ENCODE measurements at regions not wholly inside any gene's neighbourhood (a gene's known extent, or its start where the extent isn't known, plus 50 kb on each side); places are given as distances from the start of the nearest gene placed in this dataset.

DNA sequence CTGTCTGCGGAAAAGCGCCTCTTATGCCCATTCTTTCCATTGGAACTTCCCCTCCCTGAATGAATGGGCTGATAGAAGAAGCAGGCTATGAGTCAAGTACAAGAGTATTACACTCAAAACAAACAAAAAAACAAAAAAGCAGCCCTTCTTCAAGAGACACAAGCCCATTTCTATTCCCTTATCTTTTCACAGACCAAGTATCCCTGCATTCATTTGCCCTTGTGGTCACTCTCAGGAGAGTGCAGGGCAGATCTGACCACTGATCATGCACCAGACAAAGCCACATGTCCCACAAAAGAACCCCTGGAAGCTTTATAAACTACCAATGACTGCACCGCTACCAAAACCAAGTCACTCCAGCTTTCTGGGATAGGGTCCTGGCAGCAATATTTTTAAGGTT lies 262.5 kb upstream of the TAS2R1 start:
- H3K4me3 ChIP-seq (ENCODE audit: low read depth, low read length), result no peak overlapping the region
- no peak for DNase-seq (ENCODE audit: low read depth)
- TF ChIP-seq, protein P1, sequence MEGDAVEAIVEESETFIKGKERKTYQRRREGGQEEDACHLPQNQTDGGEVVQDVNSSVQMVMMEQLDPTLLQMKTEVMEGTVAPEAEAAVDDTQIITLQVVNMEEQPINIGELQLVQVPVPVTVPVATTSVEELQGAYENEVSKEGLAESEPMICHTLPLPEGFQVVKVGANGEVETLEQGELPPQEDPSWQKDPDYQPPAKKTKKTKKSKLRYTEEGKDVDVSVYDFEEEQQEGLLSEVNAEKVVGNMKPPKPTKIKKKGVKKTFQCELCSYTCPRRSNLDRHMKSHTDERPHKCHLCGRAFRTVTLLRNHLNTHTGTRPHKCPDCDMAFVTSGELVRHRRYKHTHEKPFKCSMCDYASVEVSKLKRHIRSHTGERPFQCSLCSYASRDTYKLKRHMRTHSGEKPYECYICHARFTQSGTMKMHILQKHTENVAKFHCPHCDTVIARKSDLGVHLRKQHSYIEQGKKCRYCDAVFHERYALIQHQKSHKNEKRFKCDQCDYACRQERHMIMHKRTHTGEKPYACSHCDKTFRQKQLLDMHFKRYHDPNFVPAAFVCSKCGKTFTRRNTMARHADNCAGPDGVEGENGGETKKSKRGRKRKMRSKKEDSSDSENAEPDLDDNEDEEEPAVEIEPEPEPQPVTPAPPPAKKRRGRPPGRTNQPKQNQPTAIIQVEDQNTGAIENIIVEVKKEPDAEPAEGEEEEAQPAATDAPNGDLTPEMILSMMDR (IDR thresholded peaks at IDR 0.05; ENCODE audit: insufficient read depth, low read depth, low read length), result no peak

- TF ChIP-seq, protein P1 (IDR thresholded peaks at IDR 0.05; ENCODE audit: insufficient read depth, low read depth, low read length), result no peak
- no peak overlapping the region for H3K4me3 ChIP-seq (ENCODE audit: low read depth, low read length)
- DNase-seq (ENCODE audit: low read depth), result no peak
These were observed 259.4 kb upstream of the TAS2R1 start for GRCh38 chr5:9889511-9889910.

DNA sequence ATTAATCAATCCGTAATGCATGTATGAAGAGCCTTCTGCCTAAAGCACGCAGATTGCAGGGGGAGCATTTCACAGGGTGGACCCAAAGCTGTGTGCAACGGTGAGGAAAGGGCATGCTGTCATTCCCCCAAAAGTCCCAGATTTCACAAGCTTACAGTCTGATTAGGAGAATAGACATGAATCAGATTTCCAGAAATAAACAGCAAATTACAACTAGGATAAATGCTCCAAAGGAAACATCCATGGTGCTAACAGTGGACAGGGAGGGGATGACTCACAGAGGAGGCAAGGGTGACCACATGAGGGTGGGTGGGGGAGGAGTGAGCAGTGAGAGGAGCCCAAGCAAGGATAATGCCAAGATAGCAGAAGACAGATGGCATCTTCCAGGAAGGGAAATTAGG lies 258.4 kb upstream of the TAS2R1 start:
- TF ChIP-seq, protein P1 (IDR thresholded peaks at IDR 0.05; ENCODE audit: insufficient read depth, low read depth, low read length), result no peak
- no peak overlapping the region for H3K4me3 ChIP-seq (ENCODE audit: low read depth, low read length)
- peak; percentile 70 for DNase-seq (ENCODE audit: low read depth)

DNA sequence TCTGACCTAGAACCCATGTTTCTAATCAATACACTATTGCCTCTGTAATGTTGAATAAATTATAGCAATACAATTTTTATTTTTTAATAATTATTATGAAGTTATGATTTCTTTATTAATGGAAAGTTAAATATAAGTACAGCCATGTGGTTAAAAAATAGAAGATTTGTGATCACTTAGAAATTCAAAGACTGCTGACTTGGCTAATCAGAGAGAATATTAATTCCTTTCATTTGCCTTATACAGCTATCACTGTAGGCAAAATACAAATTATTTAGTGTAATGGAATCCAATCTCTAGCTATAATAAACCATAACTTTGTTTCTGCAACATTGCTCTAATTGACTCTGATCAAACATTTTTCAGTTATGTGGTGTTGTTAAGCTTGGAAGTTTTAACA lies 255.0 kb upstream of the TAS2R1 start:
- no peak overlapping the region for H3K4me3 ChIP-seq (ENCODE audit: low read depth, low read length)
- TF ChIP-seq, protein P1 (IDR thresholded peaks at IDR 0.05; ENCODE audit: insufficient read depth, low read depth, low read length), result no peak
- no peak for DNase-seq (ENCODE audit: low read depth)

GRCh38 chr5:9878206-9878605 lies 248.1 kb upstream of the TAS2R1 start:
- DNase-seq (ENCODE audit: low read depth), result no peak
- no peak overlapping the region for H3K4me3 ChIP-seq (ENCODE audit: low read depth, low read length)
- TF ChIP-seq, protein P1 (IDR thresholded peaks at IDR 0.05; ENCODE audit: insufficient read depth, low read depth, low read length), result no peak

DNA sequence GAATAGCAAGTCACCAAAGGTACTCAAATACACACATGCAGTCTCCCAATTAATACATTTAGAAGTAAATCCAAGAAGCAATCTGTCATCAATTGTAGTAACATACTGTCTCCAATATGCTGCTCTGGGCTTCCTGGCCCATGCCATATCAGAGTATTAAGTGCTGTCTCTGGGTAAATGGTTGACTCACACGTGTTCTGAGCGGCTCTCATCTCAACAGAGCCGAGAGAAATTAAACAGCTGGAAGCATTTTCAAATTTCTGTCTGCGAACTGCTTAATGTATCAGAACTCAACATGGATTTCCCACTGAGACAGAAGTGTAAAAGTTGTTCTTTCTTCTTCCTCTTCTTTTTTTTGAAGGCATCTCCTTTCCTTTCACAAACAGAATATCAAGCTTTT lies 247.3 kb upstream of the TAS2R1 start:
- H3K4me3 ChIP-seq (ENCODE audit: low read depth, low read length), result no peak overlapping the region
- TF ChIP-seq, protein P1 (IDR thresholded peaks at IDR 0.05; ENCODE audit: insufficient read depth, low read depth, low read length), result no peak
- peak; percentile 5 for DNase-seq (ENCODE audit: low read depth)

DNA sequence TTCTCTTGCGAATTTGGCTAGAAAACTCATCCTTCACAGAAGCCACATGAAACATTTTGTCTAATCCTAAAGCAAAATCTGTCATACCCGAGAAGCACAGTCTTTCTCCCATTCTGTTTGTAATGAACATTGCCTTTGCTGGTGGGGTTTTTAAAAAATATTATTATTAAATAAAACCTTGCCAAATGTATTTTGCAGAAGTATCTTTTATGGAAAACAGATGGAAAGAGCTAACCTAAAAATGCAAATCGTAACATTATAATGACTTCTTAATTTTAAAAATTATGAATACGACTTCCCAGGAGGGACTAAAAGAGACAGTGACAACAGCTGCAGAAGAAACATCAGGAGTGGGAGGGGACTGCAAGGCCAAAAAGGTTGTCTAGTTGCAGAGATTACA lies 246.3 kb upstream of the TAS2R1 start:
- TF ChIP-seq, protein P1 (IDR thresholded peaks at IDR 0.05; ENCODE audit: insufficient read depth, low read depth, low read length), result no peak
- no peak for DNase-seq (ENCODE audit: low read depth)

More for the DNA sequence above, 246.3 kb upstream of the TAS2R1 start:
- no peak overlapping the region for H3K4me3 ChIP-seq (ENCODE audit: low read depth, low read length)

All from fibroblast of villous mesenchyme (primary cell).